Activated naive CD8-positive, alpha-beta T cell treated with anti-CD3 and anti-CD28 coated beads, Interleukin-2, amount 50 U/mL, for 24 hours (primary cell): ENCODE measurements at regions not wholly inside any gene's neighbourhood (a gene's known extent, or its start where the extent isn't known, plus 50 kb on each side); places are given as distances from the start of the nearest gene placed in this dataset.

Experiments
- ATAC-seq: fragments of 150-1000 bp; cut with Tn5 transposase; one replicate; pipeline ENCODE4 v1.10.0; 2021
- DNase-seq: peaks from one replicate; pipeline ENCODE4 v3.0.0; 2021
- H3K27ac Mint-ChIP-seq: one replicate; pipeline ENCODE4 v1.8.0; 2021; ENCODE audit warnings: mild to moderate bottlenecking, mixed read lengths
- H3K27me3 Mint-ChIP-seq: one replicate; pipeline ENCODE4 v1.8.0; 2021; ENCODE audit warnings: mixed read lengths
- H3K36me3 Mint-ChIP-seq: one replicate; pipeline ENCODE4 v1.8.0; 2021; ENCODE audit warnings: low read depth, mixed read lengths
- H3K4me1 Mint-ChIP-seq: one replicate; pipeline ENCODE4 v1.8.0; 2021; ENCODE audit warnings: mixed read lengths
- H3K4me3 Mint-ChIP-seq: one replicate; pipeline ENCODE4 v1.8.0; 2021; ENCODE audit warnings: mild to moderate bottlenecking, moderate library complexity, mixed read lengths
- H3K9me3 Mint-ChIP-seq: one replicate; pipeline ENCODE4 v1.8.0; 2021; ENCODE audit warnings: mixed read lengths

DNA sequence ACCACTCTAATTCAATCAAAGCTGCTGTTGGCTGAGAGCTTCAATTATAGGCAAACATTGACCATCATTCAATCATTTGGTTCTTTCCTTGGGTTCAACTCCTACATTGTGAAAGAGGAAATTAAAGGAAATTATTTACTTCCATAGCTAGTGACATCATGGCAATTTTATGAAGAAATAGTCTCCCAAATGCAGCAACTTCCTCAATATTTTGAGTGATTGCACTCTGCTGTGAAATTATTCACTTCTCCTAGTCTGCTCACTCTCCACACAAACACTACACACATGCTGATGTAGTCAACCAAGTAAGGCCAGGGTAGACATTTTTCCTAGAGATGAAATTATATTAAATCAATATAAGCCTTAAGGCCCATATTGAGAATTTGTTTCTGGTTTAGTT, 86.7 kb upstream of the NCKAP5 start:
- ATAC-seq = no peak
- DNase-seq = no peak
- Mint-ChIP-seq H3K9me3 (peaks cover 4% of the 10 kb centered on the region), H3K36me3 (no peaks in the 10 kb centered on the region), H3K4me1 (no peaks in the 10 kb centered on the region), H3K27ac (no peak overlapping the region), H3K4me3 (no peak overlapping the region), H3K27me3 (peaks cover 2% of the 10 kb centered on the region)

DNA sequence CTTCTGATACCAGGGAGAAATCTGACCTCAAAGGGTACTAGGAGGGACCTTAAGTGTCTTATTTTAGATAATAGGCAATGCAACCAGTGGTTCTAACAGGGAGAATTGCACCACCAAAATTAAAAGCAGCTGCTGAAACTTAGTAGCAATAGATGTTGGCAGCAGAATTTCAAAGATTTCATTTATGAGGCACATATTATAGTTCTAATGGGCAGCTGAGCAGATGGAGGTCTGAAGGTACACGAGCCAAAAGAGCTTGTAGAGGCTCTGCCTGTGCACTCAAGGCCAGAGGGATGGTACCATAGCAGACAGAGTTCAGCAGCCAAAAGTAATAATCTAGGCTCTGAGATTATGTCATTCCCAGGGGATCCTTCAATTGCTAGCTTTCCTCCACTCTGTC, 87.3 kb upstream of the NCKAP5 start:
- no peak overlapping the region for H3K27ac Mint-ChIP-seq
- DNase-seq (no peak), ATAC-seq (no peak)
- H3K27me3 Mint-ChIP-seq = peaks cover 2% of the 10 kb centered on the region
- H3K36me3 Mint-ChIP-seq = no peaks in the 10 kb centered on the region
- peaks cover 4% of the 10 kb centered on the region for H3K9me3 Mint-ChIP-seq
- H3K4me3 Mint-ChIP-seq = no peak overlapping the region
- no peaks in the 10 kb centered on the region for H3K4me1 Mint-ChIP-seq

DNA sequence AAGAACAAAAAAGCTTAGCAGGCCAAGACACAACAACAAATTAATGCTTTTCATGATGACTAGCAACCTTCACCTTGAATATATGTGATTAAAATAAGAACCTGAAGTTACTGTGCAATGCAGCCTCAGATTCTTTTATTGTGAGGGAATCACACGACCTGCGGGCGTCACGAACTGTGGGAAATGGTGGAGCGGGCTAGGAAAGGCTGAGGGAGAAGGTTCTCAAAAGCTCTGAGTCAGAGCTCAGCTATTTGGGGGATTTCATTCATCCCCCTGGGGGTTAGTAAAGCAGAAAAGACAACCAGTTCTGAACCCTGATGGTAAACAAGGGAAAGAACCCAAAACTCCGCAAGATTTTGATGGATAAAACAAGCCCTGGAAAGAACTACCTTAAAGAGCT, 89.3 kb upstream of the NCKAP5 start:
- ATAC-seq (no peak), DNase-seq (no peak)
- no peaks in the 10 kb centered on the region for H3K4me1 Mint-ChIP-seq
- H3K4me3 Mint-ChIP-seq = no peak overlapping the region
- no peak overlapping the region for H3K27ac Mint-ChIP-seq
- peaks cover 2% of the 10 kb centered on the region for H3K9me3 Mint-ChIP-seq
- peaks cover 2% of the 10 kb centered on the region for H3K27me3 Mint-ChIP-seq
- no peaks in the 10 kb centered on the region for H3K36me3 Mint-ChIP-seq

DNA sequence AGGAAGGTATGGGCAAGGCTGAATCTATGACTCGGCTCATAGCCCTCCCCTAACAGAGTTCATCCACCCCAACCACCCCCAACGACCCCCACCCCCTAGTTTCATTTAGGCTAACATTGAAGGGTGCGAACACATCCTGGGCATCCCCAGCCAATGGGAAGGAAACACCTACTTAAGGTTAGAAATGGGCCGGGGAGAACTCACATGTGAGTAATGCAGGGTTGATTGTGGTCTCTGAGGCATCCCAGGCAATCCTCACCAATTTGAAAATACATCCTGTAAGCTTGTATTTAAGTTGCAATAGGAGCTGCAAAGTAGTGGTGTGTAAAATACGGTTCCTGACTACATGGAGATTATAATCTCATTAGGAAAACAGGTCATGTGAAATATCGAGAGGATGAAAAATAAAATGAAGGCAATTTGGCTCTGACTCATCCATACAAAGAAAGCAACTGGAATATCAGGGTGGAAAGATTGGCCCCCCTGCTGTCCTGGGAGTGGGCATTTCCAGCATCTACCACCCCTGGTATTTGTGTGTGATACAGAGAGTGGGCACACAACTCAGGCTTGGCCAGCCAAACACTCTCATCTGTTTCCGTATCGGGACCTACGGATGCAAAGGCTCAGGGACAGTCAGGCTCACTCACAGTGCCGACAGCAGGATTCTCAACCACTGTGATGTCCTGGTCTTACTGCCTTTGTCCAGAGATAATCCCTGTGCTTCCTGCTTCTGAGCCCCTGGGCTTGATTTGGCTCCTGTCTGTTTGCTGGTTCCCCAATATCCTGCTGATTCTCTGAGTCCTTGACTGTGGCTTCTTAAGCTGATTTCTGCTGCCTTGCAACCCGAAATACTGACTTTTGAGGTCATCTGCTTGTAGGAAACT, 90.0 kb upstream of the NCKAP5 start:
- no peak for DNase-seq
- H3K36me3 Mint-ChIP-seq = no peaks in the 10 kb centered on the region
- no peak overlapping the region for H3K4me3 Mint-ChIP-seq

DNA sequence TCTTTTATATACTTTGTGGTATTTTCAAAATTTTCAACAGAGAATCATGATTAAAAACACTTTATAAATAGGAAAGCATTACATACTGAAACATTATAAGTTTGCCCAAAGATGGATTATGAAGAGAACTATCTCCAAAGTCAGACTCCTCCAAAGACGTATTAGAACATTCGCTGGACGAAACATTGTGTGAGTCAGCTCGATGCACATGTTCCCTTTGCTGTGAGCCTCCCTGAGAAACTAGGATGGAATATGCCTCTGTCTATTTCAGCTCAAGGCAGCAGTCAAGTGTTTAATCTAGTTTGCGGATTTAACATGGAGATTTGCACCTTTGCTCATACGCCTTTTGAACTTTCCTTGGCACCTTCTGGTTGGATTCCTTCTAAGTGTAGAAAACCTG, 92.2 kb upstream of the NCKAP5 start:
- no peak for ATAC-seq
- H3K27ac Mint-ChIP-seq = no peak overlapping the region
- no peaks in the 10 kb centered on the region for H3K9me3 Mint-ChIP-seq
- DNase-seq = no peak
- no peak overlapping the region for H3K4me3 Mint-ChIP-seq
- peaks cover 2% of the 10 kb centered on the region for H3K27me3 Mint-ChIP-seq
- no peaks in the 10 kb centered on the region for H3K4me1 Mint-ChIP-seq
- no peaks in the 10 kb centered on the region for H3K36me3 Mint-ChIP-seq

More for the DNA sequence above, 90.0 kb upstream of the NCKAP5 start:
- no peaks in the 10 kb centered on the region for H3K9me3 Mint-ChIP-seq
- no peak for ATAC-seq
- no peak overlapping the region for H3K27ac Mint-ChIP-seq
- H3K4me1 Mint-ChIP-seq = no peaks in the 10 kb centered on the region
- peaks cover 2% of the 10 kb centered on the region for H3K27me3 Mint-ChIP-seq

DNA sequence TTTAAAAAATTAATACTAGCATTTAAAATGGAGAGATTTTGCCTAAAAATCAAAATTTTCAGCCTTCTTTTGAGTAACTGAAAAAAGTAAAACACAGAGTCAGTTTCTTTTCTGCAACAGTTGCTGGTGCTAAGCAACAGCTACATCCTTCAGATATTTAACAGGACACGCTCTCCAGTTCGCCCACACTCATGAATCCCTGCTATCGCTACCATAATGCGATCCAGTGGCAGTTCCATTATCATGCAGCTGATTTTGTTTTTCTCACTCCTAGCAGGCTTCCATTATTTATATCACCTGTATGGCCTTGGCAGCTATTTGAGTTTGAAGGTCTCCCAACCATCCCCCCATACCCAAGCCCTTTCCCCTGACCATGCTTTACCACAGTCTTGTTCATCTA, 93.1 kb upstream of the NCKAP5 start:
- ATAC-seq (no peak), DNase-seq (no peak)
- Mint-ChIP-seq H3K27ac (no peak overlapping the region), H3K27me3 (peaks cover 2% of the 10 kb centered on the region), H3K36me3 (no peaks in the 10 kb centered on the region), H3K4me1 (no peaks in the 10 kb centered on the region), H3K9me3 (no peaks in the 10 kb centered on the region), H3K4me3 (no peak overlapping the region)

DNA sequence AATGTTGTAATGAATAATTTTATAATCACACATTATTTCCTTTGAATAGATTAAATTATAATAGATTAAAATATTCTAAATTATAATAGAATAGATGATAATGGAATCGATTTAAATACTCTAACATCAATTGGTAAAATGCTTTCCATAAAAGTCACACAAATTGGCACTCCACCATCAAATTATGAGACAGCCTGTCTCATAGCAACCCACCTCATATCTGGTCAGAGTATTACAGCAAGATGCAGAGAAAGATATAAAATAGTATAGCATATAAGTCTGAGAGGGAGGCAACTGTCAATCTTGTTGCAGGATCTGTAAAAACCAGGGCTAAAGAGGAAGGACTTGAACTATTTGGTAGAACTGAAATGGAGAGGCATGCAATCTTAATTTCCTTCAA, 98.4 kb upstream of the NCKAP5 start:
- H3K27ac Mint-ChIP-seq = no peak overlapping the region
- H3K4me3 Mint-ChIP-seq = no peak overlapping the region
- no peaks in the 10 kb centered on the region for H3K36me3 Mint-ChIP-seq
- no peaks in the 10 kb centered on the region for H3K4me1 Mint-ChIP-seq
- no peak for ATAC-seq
- H3K27me3 Mint-ChIP-seq = no peaks in the 10 kb centered on the region
- no peak for DNase-seq
- H3K9me3 Mint-ChIP-seq = peaks cover 12% of the 10 kb centered on the region

DNA sequence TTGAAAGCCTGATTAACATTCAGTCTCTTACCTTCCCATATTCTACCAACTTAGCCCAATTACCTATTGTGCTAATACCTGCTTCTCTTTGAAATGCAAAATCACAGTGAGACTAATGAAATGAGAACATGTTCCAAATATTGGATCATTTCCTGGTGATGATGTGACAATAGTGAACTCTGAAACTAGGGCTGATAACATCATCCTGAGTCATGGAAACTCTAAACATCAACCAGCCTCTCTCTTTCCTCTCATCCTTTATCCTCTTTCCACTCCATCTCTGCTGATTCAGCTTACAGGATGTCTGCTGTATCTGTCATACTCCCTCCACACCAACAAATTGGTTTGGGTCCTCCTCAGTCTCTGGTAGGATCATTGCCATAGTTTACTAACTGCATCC, 98.8 kb upstream of the NCKAP5 start:
- no peaks in the 10 kb centered on the region for H3K36me3 Mint-ChIP-seq
- ATAC-seq = no peak
- no peaks in the 10 kb centered on the region for H3K4me1 Mint-ChIP-seq
- peaks cover 12% of the 10 kb centered on the region for H3K9me3 Mint-ChIP-seq
- no peak overlapping the region for H3K4me3 Mint-ChIP-seq
- no peak overlapping the region for H3K27ac Mint-ChIP-seq
- no peak for DNase-seq
- no peaks in the 10 kb centered on the region for H3K27me3 Mint-ChIP-seq

DNA sequence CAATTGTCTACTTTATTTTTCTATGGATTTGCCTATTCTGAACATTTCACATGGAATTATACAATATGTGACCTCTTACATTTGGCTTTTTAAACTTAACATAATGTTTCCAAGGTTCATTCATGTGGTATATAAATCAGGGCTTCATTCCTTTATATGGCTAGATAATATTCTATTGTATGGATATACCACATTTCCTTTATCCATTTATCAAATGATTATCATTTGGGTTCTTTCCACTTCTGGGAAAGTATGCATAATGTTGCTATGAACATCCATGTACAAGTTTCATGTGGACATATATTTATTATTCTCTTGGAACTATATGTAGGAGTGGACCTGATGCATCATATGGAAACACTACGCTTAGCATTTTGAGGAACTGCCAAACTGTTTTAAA, 99.7 kb upstream of the NCKAP5 start:
- Mint-ChIP-seq H3K36me3 (no peaks in the 10 kb centered on the region), H3K4me1 (no peaks in the 10 kb centered on the region), H3K27me3 (no peaks in the 10 kb centered on the region), H3K4me3 (no peak overlapping the region), H3K27ac (no peak overlapping the region), H3K9me3 (peaks cover 12% of the 10 kb centered on the region)
- DNase-seq (no peak), ATAC-seq (no peak)

DNA sequence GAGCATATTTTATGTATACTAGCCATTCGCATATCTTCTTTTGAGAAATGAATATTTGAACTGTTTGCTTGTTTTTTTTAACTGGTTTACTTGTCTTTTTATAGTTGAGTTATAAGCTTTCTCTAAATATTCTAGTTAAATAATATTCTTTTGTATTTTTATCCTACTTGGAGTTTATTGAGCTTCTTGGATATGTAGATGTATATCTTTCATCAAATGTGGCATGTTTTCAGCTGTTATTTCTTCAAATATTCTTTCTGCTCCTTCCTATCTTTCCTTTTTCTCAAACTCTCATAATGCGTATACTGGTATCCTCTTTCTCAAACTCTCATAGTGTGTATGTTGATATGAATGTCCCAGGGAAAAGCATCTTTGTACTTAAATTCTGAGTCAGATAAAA, 100.3 kb upstream of the NCKAP5 start:
- Mint-ChIP-seq H3K36me3 (no peaks in the 10 kb centered on the region), H3K4me1 (no peaks in the 10 kb centered on the region), H3K27me3 (no peaks in the 10 kb centered on the region), H3K9me3 (peaks cover 12% of the 10 kb centered on the region), H3K27ac (no peak overlapping the region), H3K4me3 (no peak overlapping the region)
- ATAC-seq (no peak), DNase-seq (no peak)

DNA sequence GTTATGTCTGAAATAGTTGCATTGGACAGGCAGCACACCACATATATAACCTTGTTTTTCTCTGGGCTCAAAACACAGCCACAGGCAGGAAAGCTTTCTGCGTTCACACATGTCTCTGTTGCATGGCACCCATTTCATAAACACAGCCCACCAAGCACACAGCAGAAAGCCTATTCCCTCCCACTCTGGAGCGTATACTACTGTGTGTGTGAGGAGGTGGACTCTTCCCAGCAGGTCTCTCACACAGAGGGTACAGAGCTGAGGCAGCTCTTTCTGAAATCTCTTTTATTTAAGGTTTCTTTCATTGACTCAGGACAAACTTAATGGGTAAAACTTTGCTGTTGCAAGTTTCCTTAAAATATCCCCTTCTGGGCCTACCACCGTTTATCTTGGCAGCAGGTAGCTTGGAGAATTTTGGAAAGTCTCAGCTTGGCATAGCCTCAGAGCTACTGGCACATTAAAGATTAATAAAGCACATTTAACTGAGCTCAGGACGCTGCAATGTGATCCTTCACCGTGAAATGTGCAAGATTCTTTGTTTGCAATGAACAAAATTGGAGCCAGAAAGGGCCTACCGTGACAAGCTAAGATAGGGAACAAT, 105.1 kb upstream of the NCKAP5 start:
- no peak overlapping the region for H3K4me3 Mint-ChIP-seq
- no peak for ATAC-seq
- peaks cover 13% of the 10 kb centered on the region for H3K27me3 Mint-ChIP-seq

DNA sequence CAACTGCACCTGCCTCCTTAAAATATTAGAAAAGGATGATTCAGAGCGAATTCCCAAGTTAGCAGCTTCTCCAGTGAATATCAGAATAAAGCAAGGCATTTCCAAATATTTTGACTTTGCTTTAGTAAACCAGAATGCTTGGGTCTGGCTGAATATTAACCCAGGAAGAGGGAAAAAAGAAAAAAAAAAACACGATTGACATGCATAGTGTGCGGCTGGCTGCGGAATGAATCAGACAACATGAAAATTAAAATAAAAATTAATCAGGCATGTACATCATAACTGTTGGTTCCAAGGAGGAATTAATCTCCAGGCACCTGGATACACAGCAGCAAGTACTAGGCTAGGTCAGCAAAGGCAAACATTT, 105.8 kb upstream of the NCKAP5 start:
- DNase-seq (no peak), ATAC-seq (no peak)
- Mint-ChIP-seq H3K4me1 (no peaks in the 10 kb centered on the region), H3K36me3 (no peaks in the 10 kb centered on the region), H3K27ac (no peak overlapping the region), H3K9me3 (peaks cover 6% of the 10 kb centered on the region), H3K4me3 (no peak overlapping the region), H3K27me3 (peaks cover 13% of the 10 kb centered on the region)

More for the DNA sequence above, 105.1 kb upstream of the NCKAP5 start:
- DNase-seq = no peak
- H3K27ac Mint-ChIP-seq = no peak overlapping the region
- H3K36me3 Mint-ChIP-seq = no peaks in the 10 kb centered on the region
- peaks cover 12% of the 10 kb centered on the region for H3K9me3 Mint-ChIP-seq
- H3K4me1 Mint-ChIP-seq = no peaks in the 10 kb centered on the region

DNA sequence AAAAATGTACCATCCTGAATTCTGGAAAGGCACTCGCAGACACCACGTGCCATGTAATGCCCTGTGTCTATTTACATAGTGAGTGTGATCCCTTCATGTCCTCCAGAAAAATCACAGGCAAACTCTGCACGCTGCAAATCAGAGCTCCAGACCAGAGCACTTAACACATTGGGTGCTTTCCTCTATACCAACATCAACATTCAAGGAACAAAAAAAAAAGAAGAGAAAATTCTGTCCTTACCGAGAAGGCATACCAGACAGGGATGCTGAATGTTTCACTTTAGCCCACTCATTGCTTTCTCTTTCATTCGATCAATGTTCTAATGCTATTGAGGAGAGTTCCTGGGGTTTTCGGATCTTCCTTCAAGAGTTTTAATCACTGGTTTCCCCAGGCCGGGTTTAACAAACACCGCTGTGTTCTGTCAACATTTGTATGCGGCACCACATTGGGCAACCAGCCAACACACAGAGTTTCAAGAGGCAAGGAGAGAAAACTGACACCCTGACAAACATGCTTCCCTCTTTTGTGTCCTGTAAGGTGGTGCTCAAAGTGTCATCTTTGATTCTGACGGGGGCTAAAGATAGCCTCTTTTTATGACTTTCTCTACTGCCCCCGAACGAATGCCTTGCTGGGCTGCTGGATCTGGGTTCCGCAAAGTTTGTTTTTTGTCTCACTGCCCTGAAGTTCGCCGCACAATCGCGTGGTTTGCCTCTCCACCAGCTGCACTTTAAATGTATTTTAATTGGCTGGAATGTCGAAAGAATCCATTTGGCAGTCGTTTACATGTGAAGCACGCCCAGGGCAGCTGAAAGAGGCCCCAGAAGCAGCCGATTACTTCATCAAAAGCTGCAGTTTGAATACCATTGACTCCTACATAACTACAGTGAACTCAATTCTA, 106.4 kb upstream of the NCKAP5 start:
- no peaks in the 10 kb centered on the region for H3K4me1 Mint-ChIP-seq
- H3K27ac Mint-ChIP-seq = no peak overlapping the region
- ATAC-seq = no peak
- H3K36me3 Mint-ChIP-seq = no peaks in the 10 kb centered on the region
- H3K9me3 Mint-ChIP-seq = peaks cover 2% of the 10 kb centered on the region
- peaks cover 13% of the 10 kb centered on the region for H3K27me3 Mint-ChIP-seq
- H3K4me3 Mint-ChIP-seq = no peak overlapping the region
- no peak for DNase-seq

DNA sequence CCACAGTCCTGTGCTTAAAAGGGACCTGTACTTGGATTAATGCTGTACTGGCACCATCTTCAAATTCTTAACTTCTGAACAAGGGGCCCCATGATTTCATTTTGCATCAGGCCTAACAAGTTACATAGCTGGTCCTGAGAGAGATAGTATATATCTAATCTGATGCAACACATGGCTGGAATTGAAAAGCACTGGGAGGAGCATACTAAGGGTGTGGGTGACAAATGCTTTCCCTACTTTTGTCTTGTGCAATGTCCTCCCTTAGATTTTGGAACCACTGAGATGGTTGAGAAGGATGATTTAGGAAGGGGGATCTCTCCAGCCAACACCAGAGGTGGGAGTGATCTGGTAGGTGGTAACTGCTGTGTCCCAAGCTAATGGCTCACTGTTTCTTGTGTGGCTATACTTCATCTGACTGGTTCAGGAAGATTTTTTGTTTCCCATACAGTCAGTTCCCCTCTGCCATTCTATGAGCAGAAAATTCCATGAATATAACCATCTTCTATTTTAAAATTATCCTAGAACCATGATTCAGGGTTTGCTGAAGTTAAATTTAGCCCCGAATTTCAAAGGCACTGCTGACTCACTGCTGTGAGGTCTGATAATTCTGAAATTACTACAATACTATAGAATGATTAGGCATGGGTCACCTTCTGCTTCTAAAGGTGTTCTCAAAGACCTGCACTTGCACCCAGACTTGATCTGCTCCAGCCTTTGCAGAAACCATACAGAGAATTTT, 108.3 kb upstream of the NCKAP5 start:
- Mint-ChIP-seq H3K27ac (no peak overlapping the region), H3K36me3 (no peaks in the 10 kb centered on the region), H3K4me1 (no peaks in the 10 kb centered on the region), H3K4me3 (no peak overlapping the region), H3K9me3 (no peaks in the 10 kb centered on the region), H3K27me3 (peaks cover 13% of the 10 kb centered on the region)
- ATAC-seq (no peak), DNase-seq (no peak)
